Right ventricle myocardium superior (tissue), 1 donor: ENCODE measurements at regions not wholly inside any gene's neighbourhood (a gene's known extent, or its start where the extent isn't known, plus 50 kb on each side); places are given as distances from the start of the nearest gene placed in this dataset.

Experiments used
- ATAC-seq: fragments of 200-7000 bp; cut with Tn5 transposase; one replicate; pipeline ENCODE4 v1.9.1; 2020; ENCODE audit warnings: mild to moderate bottlenecking; ENCODE audit not compliant: poor library complexity
- DNase-seq: peaks from one replicate; pipeline ENCODE4 v3.0.0-alpha.2; 2020
- intact Hi-C: fragments of 100-400 bp; cut with DNase I; formaldehyde crosslinking; loops from one replicate; pipeline ENCODE4 v1.11.2; 2022
- donor health status: DM: no; HTN: yes; CAD: no; lungs with severe emphysema.

DNA sequence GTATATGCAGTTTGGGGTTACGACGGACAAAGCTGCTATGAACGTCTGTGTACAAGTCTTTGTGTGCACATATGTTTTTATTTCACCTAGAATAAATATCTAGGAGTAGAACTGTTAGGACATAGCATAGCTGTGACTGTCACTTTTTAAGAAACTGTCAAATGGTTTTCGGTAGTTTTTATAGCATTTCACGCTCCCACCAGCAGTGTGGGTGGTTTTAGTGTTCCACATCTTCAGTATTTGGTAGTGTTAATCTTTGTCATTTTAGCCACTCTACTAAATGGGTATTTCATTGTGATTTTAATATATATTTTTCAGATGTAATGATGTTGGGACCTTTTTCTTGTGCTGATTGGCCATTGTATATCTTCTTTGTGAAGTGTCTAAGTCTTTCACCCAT is 109.1 kb upstream of the BCAT1 start:
- intact Hi-C loops = no loop called here
- no peak for ATAC-seq
- DNase-seq = no peak

- intact Hi-C loops = no loop called here
- no peak for ATAC-seq
Observed at GRCh38 chr12:25056486-25057130, 107.7 kb upstream of the BCAT1 start.

GRCh38 chr12:25056011-25056410 is 107.1 kb upstream of the BCAT1 start:
- no peak for ATAC-seq
- DNase-seq = no peak
- intact Hi-C loops = no loop called here

More at GRCh38 chr12:25056486-25057130, 107.7 kb upstream of the BCAT1 start:
- DNase-seq = no peak

- ATAC-seq = no peak
- no peak for DNase-seq
- intact Hi-C loops = no loop called here
Observed at GRCh38 chr12:25054783-25055144, 105.9 kb upstream of the BCAT1 start.

DNA sequence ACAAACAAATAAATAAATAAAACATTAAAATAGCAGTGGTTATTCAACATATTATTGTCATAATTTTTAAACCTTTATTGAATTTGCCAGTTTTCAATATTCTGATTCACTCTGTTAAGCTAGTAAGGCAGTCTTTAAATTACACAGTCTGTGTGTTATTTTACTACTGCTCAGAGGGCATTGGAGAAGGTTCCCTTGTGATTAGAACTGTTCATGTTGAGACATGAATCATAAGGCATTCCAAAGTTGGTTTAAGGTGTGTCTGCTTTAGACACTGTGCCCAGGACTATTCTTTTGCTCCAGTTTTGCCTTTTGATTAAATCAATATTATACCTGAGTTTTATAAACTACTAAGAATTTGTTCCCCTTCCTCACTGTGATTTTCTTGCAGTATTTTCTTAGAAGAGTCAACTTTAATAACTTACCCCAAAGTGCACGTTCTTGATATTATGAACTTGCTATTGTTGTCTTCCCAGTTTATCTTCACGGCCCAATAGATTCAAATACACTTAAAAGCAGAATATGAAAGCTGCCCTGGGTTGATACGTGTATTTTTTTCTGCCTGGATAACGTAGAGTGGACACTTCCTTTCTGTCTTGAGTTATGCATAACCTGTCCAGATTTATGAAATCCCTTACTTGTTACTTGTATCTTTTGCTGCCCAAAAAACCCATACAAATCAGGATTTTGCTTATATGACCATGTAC is 105.3 kb upstream of the BCAT1 start:
- ATAC-seq (no peak), DNase-seq (no peak)
- intact Hi-C loops = no loop called here

- intact Hi-C loops = no loop called here
- ATAC-seq (peak; percentile 33), DNase-seq (no peak)
Observed at GRCh38 chr12:25052914-25053211, 104.0 kb upstream of the BCAT1 start.

GRCh38 chr12:25052196-25052913 is 103.5 kb upstream of the BCAT1 start:
- intact Hi-C loops = no loop called here
- ATAC-seq (peak; percentile 91), DNase-seq (no peak)

DNA sequence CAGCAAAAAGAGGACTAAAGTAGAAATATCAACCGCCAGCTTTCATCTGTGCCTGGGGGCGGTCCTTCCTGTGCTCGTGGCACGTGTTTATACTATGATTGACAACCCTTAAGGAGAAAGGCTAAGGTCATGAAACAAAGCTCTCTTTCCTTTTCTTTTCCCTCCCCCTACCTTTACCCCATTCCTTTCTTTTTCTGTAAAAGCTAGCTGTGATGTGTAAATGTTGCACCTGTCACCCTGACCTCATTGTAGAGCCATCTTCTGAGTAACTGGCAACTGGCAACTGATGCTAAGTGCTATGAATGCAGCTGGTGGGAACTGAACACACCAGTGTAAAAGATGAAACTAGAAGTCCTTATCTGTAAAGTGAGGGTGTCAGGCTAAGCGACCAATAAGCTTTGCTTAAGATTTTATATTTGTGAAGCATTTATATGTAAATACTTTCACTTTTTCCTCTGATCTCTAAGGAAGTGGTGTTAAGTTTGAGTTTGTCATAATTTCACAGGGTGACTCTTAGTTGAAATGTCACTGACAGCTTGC is 102.8 kb upstream of the BCAT1 start:
- ATAC-seq = peak; percentile 39
- intact Hi-C loops = no loop called here
- DNase-seq = no peak

GRCh38 chr12:25051171-25051570 is 102.3 kb upstream of the BCAT1 start:
- ATAC-seq (no peak), DNase-seq (no peak)
- intact Hi-C loops = no loop called here

DNA sequence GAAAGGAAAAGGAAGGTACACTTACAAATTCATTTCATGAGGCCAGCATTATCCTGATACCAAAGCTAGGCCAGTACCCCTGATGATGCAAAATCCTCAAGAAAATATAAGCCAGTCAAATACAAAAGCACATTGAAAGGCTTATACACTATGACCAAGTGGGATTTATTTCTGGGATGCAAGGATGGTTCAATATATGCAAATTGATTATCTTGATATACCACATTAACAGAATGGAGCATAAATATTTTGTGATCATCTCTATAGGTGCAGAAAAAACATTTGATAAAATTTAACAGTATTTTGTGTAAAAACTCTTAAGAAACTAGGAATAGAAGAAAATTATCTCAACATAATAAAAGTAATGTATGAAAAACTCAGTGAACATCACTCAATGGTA is 97.0 kb upstream of the BCAT1 start:
- ATAC-seq (no peak), DNase-seq (no peak)
- intact Hi-C loops = no loop called here

DNA sequence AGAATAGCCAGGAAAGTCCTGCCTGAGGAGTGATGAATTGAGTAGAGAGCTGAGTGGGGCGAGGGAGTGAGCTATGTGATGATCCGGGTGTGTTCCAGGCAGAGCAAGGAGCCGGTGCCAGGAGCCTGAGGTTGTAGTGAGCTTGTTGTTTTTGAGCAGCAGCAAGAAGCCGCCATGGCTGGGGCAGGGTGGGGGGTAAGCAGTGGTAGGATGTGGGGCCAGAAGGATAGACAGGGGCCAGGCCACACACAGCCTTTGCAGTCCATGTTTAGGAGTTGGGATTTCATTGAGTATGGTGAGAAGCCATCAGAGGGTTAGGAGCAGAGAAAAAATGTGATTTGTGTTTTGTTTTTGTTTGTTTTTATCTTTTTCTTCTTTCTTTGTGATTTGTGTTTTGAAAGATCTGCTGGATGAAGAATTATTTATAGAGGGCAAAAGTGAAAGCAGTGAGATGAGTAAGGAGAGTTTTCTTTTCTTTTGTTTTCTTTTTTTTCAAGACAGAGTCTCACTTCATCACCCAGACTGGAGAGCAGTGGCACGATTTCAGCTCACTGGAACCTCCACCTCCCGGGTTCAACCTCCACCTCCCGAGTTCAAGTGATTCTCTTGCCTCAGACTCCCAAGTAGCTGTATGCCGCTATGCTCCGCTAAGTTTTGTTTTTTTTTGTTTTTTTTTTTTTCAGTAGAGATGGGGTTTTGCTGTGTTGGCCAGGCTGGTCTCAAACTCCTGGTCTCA is 92.3 kb upstream of the BCAT1 start:
- intact Hi-C loops = no loop called here
- DNase-seq (no peak), ATAC-seq (no peak)

DNA sequence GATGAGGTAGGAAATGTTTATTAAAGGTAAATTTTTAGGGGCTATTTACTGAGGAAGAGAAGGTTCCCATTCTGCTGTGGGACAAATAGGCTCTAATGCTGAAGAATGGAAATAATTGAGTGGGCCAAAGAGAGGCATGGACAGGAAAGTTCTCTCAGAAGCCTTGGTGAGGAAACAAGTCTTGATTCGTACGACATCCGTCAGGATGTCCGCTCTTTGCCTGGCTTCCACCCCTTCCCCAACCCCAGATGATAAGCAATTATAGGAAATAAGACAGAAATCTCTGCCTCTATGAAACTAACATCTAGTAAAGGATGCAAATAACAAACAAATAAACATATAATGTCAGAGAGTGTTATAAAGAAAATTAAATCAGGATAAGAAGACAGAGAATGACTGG is 91.7 kb upstream of the BCAT1 start:
- no peak for DNase-seq
- no peak for ATAC-seq
- intact Hi-C loops = no loop called here

- intact Hi-C loops = no loop called here
- ATAC-seq = no peak
- DNase-seq = no peak
Observed at GRCh38 chr12:25034676-25035075, 85.8 kb upstream of the BCAT1 start.

- no peak for DNase-seq
- ATAC-seq = no peak
- intact Hi-C loops = no loop called here
Observed at GRCh38 chr12:25025951-25026490, 77.1 kb upstream of the BCAT1 start.

DNA sequence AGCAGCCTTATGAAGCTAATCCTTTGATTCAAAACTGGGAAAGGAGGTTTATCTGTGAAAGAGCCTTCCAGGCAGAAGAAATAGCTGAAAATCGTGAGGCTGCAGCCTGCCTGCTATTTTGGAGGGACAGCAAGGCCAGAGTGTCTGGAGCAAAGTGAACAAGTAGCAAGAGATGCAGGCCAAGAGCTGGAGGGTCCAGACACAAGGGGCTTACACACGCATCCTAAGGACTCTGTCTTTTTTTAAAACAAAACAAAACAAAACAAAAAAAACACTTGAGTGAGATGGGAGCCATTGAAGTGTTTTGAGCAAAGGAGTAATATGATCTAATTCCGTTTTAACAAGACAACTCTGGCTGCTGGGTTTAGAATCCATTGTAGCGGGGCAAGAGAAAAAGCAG is 76.4 kb upstream of the BCAT1 start:
- ATAC-seq (no peak), DNase-seq (no peak)
- intact Hi-C loops = no loop called here

- ATAC-seq = no peak
- DNase-seq = no peak
- intact Hi-C loops = no loop called here
Observed at GRCh38 chr12:25023808-25024207, 74.9 kb upstream of the BCAT1 start.

- ATAC-seq = no peak
- intact Hi-C loops = no loop called here
- DNase-seq = no peak
Observed at GRCh38 chr12:25020621-25021243, 71.8 kb upstream of the BCAT1 start.

DNA sequence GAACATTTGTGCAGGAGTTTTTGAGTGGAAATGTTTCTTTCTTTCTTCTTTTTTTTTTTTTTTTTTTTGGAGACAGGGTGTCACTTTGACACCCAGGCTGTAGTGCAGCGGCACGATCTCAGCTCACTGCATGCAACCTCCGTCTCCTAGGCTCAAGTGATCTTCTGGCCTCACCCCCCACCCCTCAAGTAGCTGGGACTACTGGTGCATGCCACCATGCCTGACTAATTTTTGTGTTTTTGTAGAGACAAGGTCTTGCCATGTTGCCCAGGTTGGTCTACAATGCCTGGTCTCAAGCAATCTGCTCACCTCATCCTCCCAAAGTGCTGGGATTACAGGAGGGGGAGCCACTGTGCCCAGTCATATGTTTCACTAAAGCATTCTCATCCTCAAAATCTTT is 69.2 kb upstream of the BCAT1 start:
- intact Hi-C loops = no loop called here
- ATAC-seq (no peak), DNase-seq (no peak)

DNA sequence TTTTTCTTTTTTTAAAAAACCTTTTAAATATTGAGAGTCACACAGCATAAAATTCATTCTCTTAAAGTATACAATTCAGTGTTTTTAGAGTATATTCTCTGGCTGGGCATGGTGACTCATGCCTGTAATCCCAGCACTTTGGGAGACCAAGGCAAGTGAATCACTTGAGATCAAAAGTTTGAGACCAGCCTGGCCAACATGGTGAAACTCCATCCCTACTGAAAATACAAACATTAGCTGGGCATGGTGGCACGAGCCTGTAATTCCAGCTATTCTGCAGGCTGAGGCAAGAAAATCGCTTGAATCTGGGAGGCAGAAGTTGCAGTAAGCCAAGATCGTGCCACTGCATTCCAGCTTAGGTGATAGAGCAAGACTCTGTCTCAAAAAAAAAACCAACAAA is 68.4 kb upstream of the BCAT1 start:
- intact Hi-C loops = no loop called here
- no peak for ATAC-seq
- DNase-seq = no peak
